DND-41 (cell line): ENCODE measurements at regions not wholly inside any gene's neighbourhood (a gene's known extent, or its start where the extent isn't known, plus 50 kb on each side); places are given as distances from the start of the nearest gene placed in this dataset.

ENCODE experiments used
- ATAC-seq: fragments of 200-7000 bp; cut with Tn5 transposase; 3 replicates; pipeline ENCODE4 v1.9.1; 2021; ENCODE audit warnings: low read depth; ENCODE audit not compliant: insufficient read depth
- DNase-seq: peaks from one replicate; pipeline ENCODE4 v3.0.0-alpha.2; 2020
- H2AFZ ChIP-seq: 2 replicates; pipeline ENCODE4 v1.6.0; 2012; ENCODE audit warnings: low read depth, low read length
- H3K27ac ChIP-seq: 2 replicates; pipeline ENCODE4 v1.5.1; 2012; ENCODE audit warnings: low read length, inconsistent platforms
- H3K27me3 ChIP-seq: fragments of 200-600 bp; sonication (generic); 2 replicates; pipeline ENCODE4 v1.6.0; 2012; ENCODE audit warnings: low read length, mild to moderate bottlenecking, inconsistent platforms; ENCODE audit not compliant: insufficient read depth, poor library complexity
- H3K36me3 ChIP-seq: 2 replicates; pipeline ENCODE4 v1.5.1; 2012; ENCODE audit warnings: low read length, inconsistent platforms; ENCODE audit not compliant: insufficient read depth
- H3K4me1 ChIP-seq: 2 replicates; pipeline ENCODE4 v1.5.1; 2012; ENCODE audit warnings: mild to moderate bottlenecking, low read length; ENCODE audit not compliant: insufficient read depth
- H3K4me2 ChIP-seq: 2 replicates; pipeline ENCODE4 v1.6.0; 2012; ENCODE audit warnings: mild to moderate bottlenecking, moderate library complexity, low read length, inconsistent platforms; ENCODE audit not compliant: insufficient read depth
- H3K4me3 ChIP-seq, 2 experiments: fragments of 200-600 bp in 1 of 2; shearing (Covaris generic) in 1 of 2; 2 replicates each; pipeline ENCODE4 v1.5.1; 2012 to 2016; ENCODE audit warnings: inconsistent platforms in 2 of 2, low read length in 2 of 2, mild to moderate bottlenecking in 2 of 2, low read depth in 1 of 2, moderate library complexity in 1 of 2
- H3K79me2 ChIP-seq: 2 replicates; pipeline ENCODE4 v1.6.0; 2012; ENCODE audit warnings: low read length, inconsistent platforms; ENCODE audit not compliant: insufficient read depth
- H3K9ac ChIP-seq: 2 replicates; pipeline ENCODE4 v1.6.0; 2012; ENCODE audit warnings: low read depth, mild to moderate bottlenecking, inconsistent platforms, low read length, moderate library complexity
- H3K9me3 ChIP-seq: 2 replicates; pipeline ENCODE4 v1.5.1; 2012; ENCODE audit warnings: low read length, moderate library complexity, mild to moderate bottlenecking, inconsistent platforms; ENCODE audit not compliant: insufficient read depth, severe bottlenecking
- H4K20me1 ChIP-seq: 2 replicates; pipeline ENCODE4 v1.6.0; 2012; ENCODE audit warnings: low read length; ENCODE audit not compliant: insufficient read depth
- EZH2 ChIP-seq: IDR thresholded peaks from 3 replicates; pipeline ENCODE4 v1.6.1; 2012; ENCODE audit warnings: borderline replicate concordance, low read depth, mild to moderate bottlenecking, moderate library complexity, low read length, inconsistent platforms; ENCODE audit not compliant: severe bottlenecking
- TF ChIP-seq, protein P1 (sequence below): IDR thresholded peaks from 2 replicates; pipeline ENCODE4 v1.5.1; 2012; ENCODE audit warnings: borderline replicate concordance, low read length, moderate library complexity, mild to moderate bottlenecking; ENCODE audit not compliant: poor library complexity, severe bottlenecking; ENCODE audit errors: extremely low read depth

DNA sequence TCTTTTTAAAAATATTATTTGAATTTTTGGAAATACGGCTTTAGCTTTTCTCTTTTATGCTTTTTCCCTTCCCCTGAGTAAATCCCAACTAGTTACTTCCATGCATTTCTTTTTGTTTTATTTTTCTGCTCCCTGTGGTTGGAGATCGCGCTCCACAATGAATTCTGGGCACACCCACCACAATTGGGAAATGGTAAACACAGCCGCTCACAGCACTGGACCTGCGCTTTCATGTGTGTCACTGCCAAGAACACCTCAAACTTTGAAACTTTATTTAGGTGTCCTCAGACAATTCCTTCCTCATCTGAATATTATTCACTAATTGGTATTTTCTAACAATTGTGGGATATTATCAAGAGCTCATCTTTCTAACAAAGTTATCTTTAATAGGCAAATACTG, 82.8 kb upstream of the TMEM18 start:
- TF ChIP-seq EZH2 = no peak
- TF ChIP-seq, protein P1, sequence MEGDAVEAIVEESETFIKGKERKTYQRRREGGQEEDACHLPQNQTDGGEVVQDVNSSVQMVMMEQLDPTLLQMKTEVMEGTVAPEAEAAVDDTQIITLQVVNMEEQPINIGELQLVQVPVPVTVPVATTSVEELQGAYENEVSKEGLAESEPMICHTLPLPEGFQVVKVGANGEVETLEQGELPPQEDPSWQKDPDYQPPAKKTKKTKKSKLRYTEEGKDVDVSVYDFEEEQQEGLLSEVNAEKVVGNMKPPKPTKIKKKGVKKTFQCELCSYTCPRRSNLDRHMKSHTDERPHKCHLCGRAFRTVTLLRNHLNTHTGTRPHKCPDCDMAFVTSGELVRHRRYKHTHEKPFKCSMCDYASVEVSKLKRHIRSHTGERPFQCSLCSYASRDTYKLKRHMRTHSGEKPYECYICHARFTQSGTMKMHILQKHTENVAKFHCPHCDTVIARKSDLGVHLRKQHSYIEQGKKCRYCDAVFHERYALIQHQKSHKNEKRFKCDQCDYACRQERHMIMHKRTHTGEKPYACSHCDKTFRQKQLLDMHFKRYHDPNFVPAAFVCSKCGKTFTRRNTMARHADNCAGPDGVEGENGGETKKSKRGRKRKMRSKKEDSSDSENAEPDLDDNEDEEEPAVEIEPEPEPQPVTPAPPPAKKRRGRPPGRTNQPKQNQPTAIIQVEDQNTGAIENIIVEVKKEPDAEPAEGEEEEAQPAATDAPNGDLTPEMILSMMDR = no peak

DNA sequence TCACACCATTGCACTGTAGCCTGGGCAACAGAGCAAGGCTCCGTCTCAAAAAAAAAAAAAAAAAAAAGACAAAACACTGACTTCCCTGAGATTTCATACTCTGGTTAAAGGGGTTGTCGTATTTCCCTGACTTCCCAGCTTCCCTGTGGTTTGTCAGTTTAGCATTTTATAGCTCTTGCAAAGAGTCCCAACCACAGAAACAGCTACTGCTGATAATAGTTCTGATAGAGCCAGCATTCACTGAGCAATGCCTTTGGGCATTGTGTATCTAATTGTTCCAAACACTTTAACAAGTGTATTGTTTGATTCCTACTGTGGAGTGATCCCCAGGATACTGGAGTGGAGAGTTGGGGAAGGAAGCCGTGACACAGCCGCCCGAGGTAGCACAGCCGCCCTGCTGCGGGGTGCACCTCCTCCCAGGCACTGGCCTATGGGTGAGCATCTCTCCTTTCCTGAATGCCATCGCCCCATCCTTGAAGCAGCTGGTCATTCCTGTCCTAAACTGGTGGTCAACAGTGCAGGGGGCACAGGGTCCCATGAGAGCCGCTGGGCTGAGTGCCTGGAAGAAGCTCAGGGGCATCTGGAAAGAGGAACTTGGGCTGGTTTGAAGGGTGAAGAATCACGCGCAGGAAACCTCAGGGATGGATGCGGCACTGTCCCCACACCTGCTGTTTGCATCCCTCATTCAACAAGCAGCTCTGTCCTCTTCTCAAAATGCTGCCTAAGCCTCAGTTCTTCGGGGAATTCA, 81.0 kb upstream of the TMEM18 start:
- no peak overlapping the region for H2AFZ ChIP-seq
- DNase-seq (no peak), ATAC-seq (no peak)
- H4K20me1 ChIP-seq = no peaks in the 10 kb centered on the region
- H3K9ac ChIP-seq = peak overlapping the region; percentile 1; the same call in 1 of the 2 replicates
- H3K79me2 ChIP-seq = no peaks in the 10 kb centered on the region
- H3K4me2 ChIP-seq = no peak overlapping the region
- TF ChIP-seq, protein P1 = no peak
- no peaks in the 10 kb centered on the region for H3K27me3 ChIP-seq
- H3K36me3 ChIP-seq = no peaks in the 10 kb centered on the region
- no peak overlapping the region for H3K4me3 ChIP-seq
- H3K27ac ChIP-seq = peak overlapping the region; percentile 52
- peaks cover 64% of the 10 kb centered on the region for H3K4me1 ChIP-seq
- H3K9me3 ChIP-seq = no peaks in the 10 kb centered on the region

More for the DNA sequence above, 82.8 kb upstream of the TMEM18 start:
- no peaks in the 10 kb centered on the region for H3K9me3 ChIP-seq
- peak overlapping the region; percentile 57 for H3K27ac ChIP-seq
- no peaks in the 10 kb centered on the region for H3K36me3 ChIP-seq
- H3K4me1 ChIP-seq = peaks cover 80% of the 10 kb centered on the region
- H3K4me3 ChIP-seq = no peak overlapping the region
- H3K4me2 ChIP-seq = no peak overlapping the region
- H3K27me3 ChIP-seq = no peaks in the 10 kb centered on the region
- H3K9ac ChIP-seq = no peak overlapping the region
- H3K79me2 ChIP-seq = no peaks in the 10 kb centered on the region
- ATAC-seq = no peak
- H4K20me1 ChIP-seq = no peaks in the 10 kb centered on the region
- no peak overlapping the region for H2AFZ ChIP-seq
- DNase-seq = no peak

GRCh38 chr2:753123-753522, 75.9 kb upstream of the TMEM18 start:
- Histone ChIP-seq H2AFZ (no peak overlapping the region), H3K27me3 (no peaks in the 10 kb centered on the region), H3K9ac (no peak overlapping the region), H3K4me1 (peaks cover 21% of the 10 kb centered on the region), H3K36me3 (no peaks in the 10 kb centered on the region), H3K9me3 (no peaks in the 10 kb centered on the region), H4K20me1 (no peaks in the 10 kb centered on the region), H3K4me2 (no peak overlapping the region), H3K27ac (no peak overlapping the region), H3K79me2 (no peaks in the 10 kb centered on the region), H3K4me3 (no peak overlapping the region)
- TF ChIP-seq, protein P1 = no peak
- TF ChIP-seq EZH2 = no peak
- no peak for DNase-seq
- ATAC-seq = no peak
